GM19023 (cell line): ENCODE measurements at regions not wholly inside any gene's neighbourhood (a gene's known extent, or its start where the extent isn't known, plus 50 kb on each side); places are given as distances from the start of the nearest gene placed in this dataset.

Source experiments
- ATAC-seq: cut with Tn5 transposase; IDR thresholded peaks from one replicate; pipeline ENCODE4 v1.9.1; 2021; ENCODE audit warnings: mild to moderate bottlenecking, moderate library complexity; ENCODE audit not compliant: unreplicated experiment

- peak; percentile 73 for ATAC-seq
These were observed 942.4 kb upstream of the PCDH20 start for GRCh38 chr13:62357887-62358645.

GRCh38 chr13:62356977-62357376 is 941.3 kb upstream of the PCDH20 start:
- ATAC-seq: no peak

GRCh38 chr13:62337109-62337880 is 921.6 kb upstream of the PCDH20 start:
- ATAC-seq: no peak

DNA sequence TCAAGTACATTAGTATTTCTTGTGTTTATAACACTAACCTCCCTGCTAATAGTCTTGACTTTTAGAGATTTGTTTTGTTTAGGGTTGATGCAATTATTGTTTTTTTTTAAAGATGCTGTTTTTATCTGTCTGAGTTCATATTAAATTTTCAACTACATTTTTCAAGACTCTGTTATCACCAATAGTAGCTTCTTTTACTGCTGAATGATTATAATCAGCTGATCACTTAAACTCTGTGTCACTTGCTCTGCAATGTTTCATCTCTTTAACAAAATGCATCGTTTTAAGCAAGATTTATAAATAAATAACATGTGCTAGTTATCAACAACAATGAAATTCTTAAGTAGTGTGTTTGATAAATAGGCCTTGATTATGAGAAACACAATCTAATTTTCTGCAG is 920.9 kb upstream of the PCDH20 start:
- no peak for ATAC-seq

DNA sequence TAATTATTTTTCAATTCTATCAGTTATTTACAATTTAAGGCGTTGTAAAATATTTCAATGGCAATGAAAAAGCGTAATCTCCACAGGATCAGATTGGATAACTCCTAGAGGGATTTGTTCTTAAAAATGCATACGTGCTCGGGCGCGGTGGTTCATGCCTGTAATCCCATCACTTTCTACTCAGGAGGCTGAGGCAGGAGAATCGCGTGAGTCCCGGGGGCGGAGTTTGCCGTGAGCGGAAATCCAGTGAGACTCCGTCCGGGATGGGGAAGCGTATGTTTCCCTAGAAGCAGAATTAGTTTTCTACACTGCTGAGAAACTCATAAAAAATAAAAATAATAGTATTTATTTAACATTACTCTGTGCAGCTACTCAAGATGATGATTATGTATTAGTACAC is 917.8 kb upstream of the PCDH20 start:
- no peak for ATAC-seq

GRCh38 chr13:62331384-62331783 is 915.7 kb upstream of the PCDH20 start:
- no peak for ATAC-seq

- ATAC-seq: no peak
These were observed 911.7 kb upstream of the PCDH20 start for GRCh38 chr13:62327367-62327766.

DNA sequence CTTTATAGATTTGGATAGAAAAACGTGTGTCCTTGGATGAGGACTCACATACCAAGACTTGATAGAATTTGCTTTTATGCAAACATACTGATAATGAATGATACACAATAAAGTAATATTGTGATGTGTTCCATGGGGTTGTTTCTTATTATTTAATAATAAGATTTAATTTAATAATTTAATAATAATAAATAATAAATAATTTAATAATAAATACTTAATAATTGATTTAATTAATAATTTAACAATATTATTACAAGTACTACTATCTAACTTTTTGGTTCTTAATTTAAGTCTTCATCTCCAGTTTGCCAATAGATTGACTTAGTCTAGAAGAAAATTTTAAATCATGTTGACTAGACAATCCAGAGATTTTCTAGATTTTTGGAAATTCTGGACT is 909.2 kb upstream of the PCDH20 start:
- ATAC-seq: no peak

DNA sequence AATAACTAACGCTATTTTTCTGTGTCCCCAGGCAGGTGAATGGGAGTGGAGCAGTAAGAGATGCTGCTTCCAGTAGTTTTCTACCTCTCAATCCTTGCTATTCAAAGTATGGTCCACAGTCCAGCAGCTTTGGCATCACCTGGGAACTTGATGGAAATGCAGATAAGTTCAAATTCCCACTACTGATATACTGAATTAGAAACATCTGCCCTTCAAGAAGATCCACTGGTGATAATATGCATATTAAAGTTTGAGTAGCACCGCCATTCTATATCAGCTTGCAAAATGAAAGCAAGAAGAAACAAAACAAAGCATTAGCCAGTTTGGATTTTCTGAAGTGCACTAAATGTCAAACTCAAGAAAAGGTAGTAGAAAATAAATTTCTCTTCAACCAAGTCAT is 906.2 kb upstream of the PCDH20 start:
- ATAC-seq: no peak

- ATAC-seq: no peak
These were observed 905.5 kb upstream of the PCDH20 start for GRCh38 chr13:62321139-62321538.

DNA sequence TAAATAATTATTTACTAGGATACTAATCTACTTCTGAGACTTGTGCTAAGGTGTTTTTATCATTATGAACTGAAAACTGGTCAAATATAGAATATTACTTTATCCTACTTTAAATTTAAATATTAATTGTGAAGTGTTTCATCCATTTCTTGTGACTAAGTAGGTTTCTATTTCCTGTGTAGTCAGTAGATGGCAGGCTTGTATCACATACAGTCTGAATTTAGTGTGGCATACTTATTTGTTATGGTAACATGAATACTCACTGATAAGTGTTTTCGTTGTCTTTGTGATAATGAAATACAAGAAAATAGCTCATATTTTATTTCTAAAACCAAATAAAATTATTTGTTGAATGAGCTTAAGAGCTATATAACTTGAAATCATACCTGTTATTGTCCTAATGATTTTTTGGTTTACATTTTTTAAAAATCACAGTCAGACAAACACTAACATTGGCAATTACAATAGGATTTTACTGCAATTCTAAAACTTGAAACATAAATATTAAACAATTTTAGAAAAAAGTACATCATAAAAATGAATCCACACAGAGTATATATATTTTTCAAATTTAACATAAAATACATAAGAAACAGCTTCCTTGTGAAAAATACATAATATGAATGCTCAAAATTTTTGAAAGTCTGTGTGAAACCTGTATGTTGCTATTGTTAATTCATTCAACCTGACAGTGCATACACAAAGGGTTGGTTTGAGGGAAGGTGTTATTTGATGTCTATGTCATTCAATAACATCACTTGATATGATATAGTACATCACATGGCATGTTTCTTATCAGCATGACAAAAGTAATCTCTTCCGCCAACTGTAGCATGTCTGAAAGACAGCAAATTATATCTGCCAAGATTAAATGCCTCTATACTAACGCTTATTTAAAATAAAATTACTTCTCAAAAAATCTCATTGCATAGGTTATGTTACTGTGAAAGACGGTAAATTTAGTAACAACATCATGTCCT is 904.8 kb upstream of the PCDH20 start:
- ATAC-seq: no peak

DNA sequence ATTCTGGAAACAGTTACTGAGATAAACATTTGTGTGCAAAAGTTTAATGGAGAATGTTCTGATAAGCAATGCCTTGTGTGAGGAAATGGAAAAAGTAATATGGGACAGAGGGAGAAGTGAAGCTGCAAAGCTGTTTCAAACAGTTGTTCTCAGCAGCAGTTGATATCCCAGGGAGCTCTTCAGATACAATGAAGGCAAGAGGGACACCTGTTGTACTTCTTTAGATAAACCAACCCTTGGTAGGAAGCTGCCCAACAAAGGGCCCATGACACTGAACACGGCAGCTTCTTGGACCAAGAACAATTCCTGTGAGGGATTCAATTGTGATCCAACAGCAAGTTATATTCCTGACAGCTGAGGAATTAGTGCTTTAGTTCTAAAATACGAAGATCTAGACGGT is 894.3 kb upstream of the PCDH20 start:
- ATAC-seq: no peak

- ATAC-seq: peak; percentile 84
These were observed 890.1 kb upstream of the PCDH20 start for GRCh38 chr13:62305756-62306155.

DNA sequence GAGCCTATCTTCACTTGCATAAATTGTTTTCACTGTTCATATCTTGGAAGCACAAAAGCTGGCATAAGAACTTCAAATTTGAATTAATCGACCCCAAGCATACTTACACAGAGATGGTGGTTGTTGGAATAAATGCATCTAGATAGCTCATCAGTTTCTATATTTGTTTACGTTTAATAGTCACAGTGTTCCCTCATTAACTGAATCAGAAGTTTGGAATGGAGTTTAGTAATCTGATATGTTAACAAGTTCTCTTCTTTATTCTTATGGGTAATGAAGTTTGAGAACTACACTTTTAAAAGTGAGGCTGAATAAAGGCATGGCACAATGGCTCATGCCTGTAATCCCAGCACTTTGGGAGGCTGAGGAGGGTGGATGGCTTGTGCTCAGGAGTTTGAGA is 886.7 kb upstream of the PCDH20 start:
- no peak for ATAC-seq

- ATAC-seq: no peak
These were observed 884.3 kb upstream of the PCDH20 start for GRCh38 chr13:62299988-62300387.

DNA sequence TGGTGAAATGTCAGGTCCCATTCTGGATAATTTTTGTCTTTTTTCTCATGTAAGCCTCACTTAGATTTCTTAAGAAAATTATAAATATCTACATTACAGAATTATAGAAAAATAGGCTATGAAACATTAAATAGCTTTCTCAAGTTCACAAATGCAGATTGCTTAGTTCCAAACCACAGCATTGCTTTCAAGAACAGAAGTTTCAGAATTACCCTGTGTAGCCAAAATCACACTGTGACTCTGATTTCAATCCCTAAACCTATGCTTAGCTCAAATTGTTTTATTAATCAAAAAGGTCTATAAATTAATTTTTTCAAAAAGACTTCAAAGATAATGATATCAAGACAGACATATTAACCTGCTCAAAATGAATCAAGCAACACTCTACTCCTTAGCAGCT is 881.2 kb upstream of the PCDH20 start:
- ATAC-seq: no peak

DNA sequence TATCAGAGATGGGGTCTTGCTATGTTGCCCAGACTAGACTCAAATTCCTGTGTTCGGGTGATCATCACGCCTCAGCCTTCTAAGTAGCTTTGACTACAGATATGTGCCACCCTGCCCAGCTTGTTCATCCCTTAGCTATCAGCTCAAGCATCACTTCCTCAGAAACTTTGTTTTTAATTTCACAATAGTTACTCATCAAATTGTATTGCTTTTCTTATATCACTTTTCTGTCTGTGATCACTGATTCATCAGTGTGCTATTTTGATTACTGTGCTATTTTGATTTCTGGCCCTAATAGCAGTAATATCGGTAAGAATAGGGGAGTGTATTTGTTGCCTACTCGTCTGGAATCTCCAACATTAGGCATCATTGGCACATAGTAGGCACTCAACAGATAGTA is 878.6 kb upstream of the PCDH20 start:
- no peak for ATAC-seq

- no peak for ATAC-seq
These were observed 877.2 kb upstream of the PCDH20 start for GRCh38 chr13:62292714-62293480.

DNA sequence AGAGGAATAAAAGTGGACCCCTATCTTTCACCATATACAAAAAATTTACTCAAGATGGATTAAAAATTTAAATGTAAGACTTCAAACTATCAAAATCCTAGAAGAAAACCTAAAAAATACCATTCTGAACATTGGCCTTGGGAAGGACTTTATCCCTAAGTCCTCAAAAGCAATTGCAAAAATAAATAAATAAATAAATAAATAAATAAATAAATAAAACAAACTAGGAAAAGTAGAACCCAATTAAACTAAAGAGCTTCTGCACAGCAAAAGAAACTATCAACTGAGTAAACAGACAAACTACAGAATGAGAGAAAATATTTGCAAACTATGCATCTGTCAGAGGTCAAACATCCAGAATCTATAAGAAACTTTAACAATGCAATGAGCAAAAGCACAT is 874.9 kb upstream of the PCDH20 start:
- no peak for ATAC-seq

- no peak for ATAC-seq
These were observed 872.1 kb upstream of the PCDH20 start for GRCh38 chr13:62287764-62288163.

- no peak for ATAC-seq
These were observed 864.9 kb upstream of the PCDH20 start for GRCh38 chr13:62280590-62280989.
